Left colon (tissue), 2 donors: ENCODE measurements at regions not wholly inside any gene's neighbourhood (a gene's known extent, or its start where the extent isn't known, plus 50 kb on each side); places are given as distances from the start of the nearest gene placed in this dataset.

Experiments used
- ATAC-seq: fragments of 200-7000 bp; cut with Tn5 transposase; one replicate; pipeline ENCODE4 v1.9.1; 2020; ENCODE audit warnings: mild to moderate bottlenecking, moderate library complexity
- DNase-seq, 2 donors: peaks; one replicate each; pipeline ENCODE4 v3.0.0-alpha.2; 2020
- intact Hi-C, 2 donors: fragments of 100-400 bp; cut with DNase I in 1 of 2; cut with micrococcal nuclease in 1 of 2; formaldehyde crosslinking; loops; one replicate each; pipeline versions ENCODE4 v1.11.2 to v1.14.0; 2022; cut with DNase I, micrococcal nuclease
- donor health status: DM: no; HTN: no; CAD: no.
- donor health status: DM: yes; HTN: yes; CAD: no.

DNA sequence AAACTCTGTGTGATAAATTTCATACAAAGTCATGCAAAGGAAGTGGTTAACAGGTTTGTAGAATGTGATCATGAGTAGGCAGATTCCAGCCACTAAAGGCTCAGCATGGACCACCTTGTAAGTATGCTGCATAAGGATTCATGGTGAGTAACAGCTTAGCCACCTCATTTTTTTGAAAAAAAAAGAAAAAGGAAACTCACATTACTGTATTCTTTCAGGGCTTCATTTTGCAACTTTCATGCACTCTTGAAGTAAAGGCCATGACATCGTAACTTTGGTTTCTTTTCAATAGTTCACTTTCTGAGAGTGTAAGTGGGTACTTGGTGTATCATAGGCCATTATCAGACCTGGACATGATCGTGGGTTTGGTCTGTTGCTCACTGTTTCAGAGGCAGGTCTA is 175.1 kb downstream of the PCSK1 start:
- DNase-seq (no peak), ATAC-seq (no peak)
- intact Hi-C loops, result no loop called here

DNA sequence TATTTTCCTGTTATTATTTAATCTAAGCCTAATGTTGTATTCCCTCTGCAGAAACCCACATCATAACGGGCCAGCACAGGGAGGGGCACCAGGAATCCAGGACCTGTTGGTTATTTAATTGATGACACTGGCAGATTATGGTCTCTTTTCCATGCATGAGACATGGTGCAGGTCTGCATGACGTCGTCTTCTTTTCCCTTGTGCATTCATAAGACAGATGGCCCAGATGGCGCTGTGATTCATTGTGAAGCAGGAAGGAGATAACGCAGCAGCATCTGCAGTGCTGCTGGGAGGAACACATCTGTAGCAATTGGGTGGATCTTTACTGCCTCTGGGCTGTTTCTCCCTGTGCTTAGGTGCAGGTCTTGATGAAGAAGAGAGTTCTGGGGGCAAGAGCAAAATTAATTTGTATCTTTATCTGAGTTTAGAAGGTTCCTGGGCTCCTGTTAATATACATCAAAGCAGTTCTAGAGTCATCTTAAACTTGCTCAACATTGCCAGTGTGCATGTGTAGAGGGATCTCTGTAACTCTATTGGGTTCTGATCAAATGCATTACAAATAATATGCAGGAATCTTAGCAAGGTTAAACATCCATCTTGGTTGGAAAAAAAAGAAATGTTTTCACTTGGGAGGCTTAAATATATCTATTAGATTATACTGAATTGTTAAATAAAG is 176.1 kb downstream of the PCSK1 start:
- DNase-seq, result peak; percentile 32 to 37
- intact Hi-C loops, result no loop called here
- ATAC-seq, result peak; percentile 65

DNA sequence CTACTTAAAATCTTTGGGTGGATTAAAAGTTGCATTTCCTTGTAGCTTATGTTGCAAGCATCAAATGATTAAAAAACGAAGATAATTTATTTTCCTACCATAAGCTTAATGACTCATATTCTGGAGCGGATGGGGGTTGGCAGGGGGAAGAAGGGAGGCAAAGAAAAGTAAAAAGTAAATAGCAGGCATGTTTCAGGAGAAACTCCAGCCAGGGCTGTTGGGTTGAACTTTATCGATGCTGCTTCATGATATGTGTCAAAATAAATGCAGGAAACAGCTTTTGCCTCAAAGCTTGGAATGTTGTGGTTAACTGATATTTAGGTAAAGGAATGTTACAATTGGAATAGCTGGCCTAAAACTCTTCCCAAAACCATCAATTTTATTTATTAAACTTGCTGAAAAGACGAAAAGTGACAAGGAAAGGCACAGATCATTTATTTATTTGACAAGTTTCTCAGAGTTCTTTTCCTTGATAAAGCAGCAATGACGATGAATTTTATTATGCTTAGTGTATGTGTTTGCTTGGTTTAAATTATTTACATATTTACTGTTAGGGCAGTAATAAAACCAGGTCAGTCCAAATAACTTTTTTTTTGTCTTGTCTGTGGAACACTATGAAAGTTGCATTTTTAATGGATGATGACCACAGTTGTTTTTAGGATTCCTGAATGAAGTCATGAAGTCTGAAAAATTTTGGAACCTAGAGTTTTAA is 177.9 kb downstream of the PCSK1 start:
- no peak for ATAC-seq
- intact Hi-C loops, result no loop called here
- DNase-seq, result no peak

- ATAC-seq, result peak; percentile 59
- intact Hi-C loops, result no loop called here
- DNase-seq, result no peak
Observed at GRCh38 chr5:96253140-96253539, 179.9 kb downstream of the PCSK1 start.

DNA sequence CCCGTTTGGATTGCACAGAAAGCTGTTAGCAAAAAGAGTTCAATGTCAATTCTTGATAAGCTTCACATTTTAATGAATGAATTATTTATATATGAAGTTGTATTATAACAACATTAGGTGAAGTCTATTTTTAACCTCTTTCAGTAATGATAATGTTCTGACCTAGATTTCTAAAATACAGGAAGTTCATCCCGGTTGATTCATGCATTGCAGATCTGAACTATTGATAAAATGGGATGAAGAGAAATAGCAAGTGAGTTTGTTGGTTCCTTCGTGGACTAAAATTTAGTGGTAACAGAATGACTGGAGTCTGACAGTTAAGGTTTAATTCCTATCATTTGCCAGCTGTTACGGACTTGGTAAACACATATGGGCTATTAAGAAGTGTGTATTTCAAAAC is 180.5 kb downstream of the PCSK1 start:
- ATAC-seq (no peak), DNase-seq (no peak)
- intact Hi-C loops, result no loop called here

- no peak for ATAC-seq
- intact Hi-C loops, result no loop called here
Observed at GRCh38 chr5:96250782-96251181, 182.3 kb downstream of the PCSK1 start.

DNA sequence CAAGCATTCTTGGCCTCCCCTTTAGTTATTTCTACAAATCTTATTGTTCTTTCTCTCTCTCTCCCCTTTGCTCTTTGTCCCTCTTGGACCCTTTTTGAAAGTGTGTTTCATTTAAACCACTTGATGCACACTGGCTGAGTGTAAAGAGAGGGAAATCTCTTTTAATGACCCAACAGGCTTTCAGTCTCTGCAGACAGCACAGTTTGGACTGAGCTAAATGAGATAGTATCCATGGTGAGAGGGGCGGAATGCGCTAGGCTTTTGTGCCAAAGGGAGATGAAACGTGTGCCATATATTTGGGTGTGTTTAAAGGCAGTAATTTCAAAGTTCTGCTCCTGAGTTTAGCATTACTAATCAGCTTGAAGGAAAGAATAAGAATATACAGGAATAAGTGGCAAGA is 184.9 kb downstream of the PCSK1 start:
- DNase-seq (no peak), ATAC-seq (peak; percentile 52)
- intact Hi-C loops, result no loop called here

More at GRCh38 chr5:96250782-96251181, 182.3 kb downstream of the PCSK1 start:
- DNase-seq, result no peak

DNA sequence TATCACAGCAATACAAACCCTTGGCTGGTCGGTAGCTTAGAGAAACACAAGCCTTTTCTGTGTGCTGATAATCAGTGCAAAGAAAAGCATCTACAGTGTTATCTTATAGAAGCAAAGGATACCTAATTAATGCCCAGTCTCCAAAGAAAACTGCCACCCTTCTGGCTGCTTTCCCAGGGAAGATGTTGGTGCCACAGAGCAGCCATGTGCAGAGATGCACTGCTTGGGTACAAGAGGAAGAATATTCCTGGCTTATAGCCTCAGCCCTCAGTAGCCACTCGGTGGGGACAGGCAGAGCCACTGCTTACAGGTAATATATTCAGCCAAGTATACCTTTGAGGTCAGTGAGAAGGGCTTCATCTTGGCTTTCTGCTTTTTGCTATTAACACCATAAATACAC is 185.3 kb downstream of the PCSK1 start:
- ATAC-seq (no peak), DNase-seq (no peak)
- intact Hi-C loops, result no loop called here

- ATAC-seq (no peak), DNase-seq (no peak)
- intact Hi-C loops, result no loop called here
Observed at GRCh38 chr5:96247097-96247701, 185.8 kb downstream of the PCSK1 start.

DNA sequence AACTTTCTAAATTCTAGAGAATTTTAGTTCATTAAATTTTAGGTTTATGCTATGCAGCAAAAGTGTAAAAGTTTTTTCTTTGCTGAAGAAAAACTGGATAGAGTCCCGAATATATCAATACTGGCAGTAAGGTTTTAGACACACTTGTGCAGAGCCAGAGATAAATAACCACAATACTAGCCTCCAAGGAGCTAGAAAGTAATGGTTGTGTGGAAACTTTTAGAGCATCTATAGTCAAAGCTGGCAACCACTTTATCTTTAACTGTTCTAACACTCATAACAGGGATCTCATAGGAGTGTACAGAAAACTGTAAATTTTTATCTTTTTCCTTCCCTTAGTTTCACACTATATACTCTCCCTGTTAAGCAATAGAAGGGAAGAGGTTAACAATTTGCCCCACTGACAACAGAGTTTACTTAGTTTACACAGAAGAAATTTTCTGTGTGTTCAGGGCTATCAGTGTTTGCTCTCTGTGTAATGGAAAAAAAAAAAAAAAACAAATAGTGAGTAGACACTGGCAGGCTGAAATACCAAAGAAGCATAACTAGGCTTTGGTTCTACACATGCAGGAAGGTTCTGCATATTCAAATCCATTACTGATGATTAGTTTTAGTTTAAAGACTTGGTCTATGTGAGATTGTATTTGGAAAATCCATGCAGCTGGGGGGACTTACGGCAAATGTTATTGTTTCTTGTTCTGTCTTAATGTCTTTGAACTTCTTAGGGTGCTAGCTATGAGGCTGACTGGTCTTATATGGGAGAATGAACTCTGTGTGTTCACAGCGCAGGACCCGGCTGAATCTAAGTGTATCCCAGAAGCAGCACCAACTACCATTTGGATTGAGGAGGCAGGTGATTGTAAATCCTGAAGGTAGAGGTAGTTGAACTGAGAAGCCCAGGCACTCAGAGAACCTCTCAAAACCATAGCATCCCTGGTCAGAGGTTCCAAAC is 187.6 kb downstream of the PCSK1 start:
- DNase-seq (no peak), ATAC-seq (peak; percentile 54)

GRCh38 chr5:96244696-96245095 is 188.4 kb downstream of the PCSK1 start:
- DNase-seq (no peak), ATAC-seq (no peak)
- intact Hi-C loops, result no loop called here

More for the DNA sequence above, 187.6 kb downstream of the PCSK1 start:
- intact Hi-C loops, result no loop called here

DNA sequence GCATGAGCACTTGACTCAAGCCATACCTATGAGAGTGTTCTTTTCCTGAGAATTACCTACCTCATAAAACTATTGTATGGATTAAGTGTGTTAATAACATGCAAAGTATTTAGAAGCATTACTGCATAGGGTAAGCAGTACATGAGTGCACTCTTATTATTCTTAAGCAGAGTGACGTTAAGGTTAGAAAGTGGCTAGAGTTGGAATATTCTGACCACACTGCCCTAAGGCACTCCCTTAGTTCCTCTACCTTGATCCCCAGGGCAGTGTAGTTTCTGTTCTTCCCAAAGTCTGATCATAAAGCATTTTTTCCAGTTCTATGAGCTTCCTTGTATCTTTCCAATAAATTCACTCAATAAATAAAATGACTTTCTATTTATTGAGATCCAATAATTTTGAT is 189.2 kb downstream of the PCSK1 start:
- DNase-seq, result no peak
- ATAC-seq, result no peak
- intact Hi-C loops, result no loop called here

- DNase-seq (no peak), ATAC-seq (no peak)
- intact Hi-C loops, result no loop called here
Observed at GRCh38 chr5:96243203-96243602, 189.8 kb downstream of the PCSK1 start.

GRCh38 chr5:96242571-96242970 is 190.5 kb downstream of the PCSK1 start:
- ATAC-seq, result no peak
- intact Hi-C loops, result no loop called here
- DNase-seq, result no peak

GRCh38 chr5:96236831-96237230 is 196.2 kb downstream of the PCSK1 start:
- intact Hi-C loops, result no loop called here
- DNase-seq (no peak), ATAC-seq (no peak)

DNA sequence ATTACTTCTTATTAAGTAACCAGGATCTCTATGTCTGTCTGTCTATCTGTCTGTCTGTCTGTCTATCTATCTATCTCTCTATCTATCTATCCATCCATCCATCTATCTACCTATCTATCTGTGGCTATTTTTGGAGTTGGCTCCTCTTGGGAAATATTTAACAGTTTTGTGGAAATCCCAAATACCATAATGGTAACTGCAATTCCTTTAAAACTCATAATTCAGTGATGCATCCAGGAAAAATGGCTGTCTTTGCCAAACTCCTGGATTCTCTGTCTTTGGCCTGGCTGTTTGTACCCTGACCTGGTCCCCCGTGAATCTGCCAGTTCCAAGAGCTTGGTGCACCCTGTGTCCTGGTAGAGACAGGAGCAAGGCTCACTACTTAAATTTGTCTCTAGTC is 197.0 kb downstream of the PCSK1 start:
- ATAC-seq (no peak), DNase-seq (no peak)
- intact Hi-C loops, result no loop called here

GRCh38 chr5:96235008-96235910 is 197.8 kb downstream of the PCSK1 start:
- intact Hi-C loops, result no loop called here

GRCh38 chr5:96232602-96233001 is 200.4 kb downstream of the PCSK1 start:
- no peak for DNase-seq
- intact Hi-C loops, result no loop called here
- no peak for ATAC-seq

More at GRCh38 chr5:96235008-96235910, 197.8 kb downstream of the PCSK1 start:
- DNase-seq, result no peak
- no peak for ATAC-seq
